IMR-90 (cell line): ENCODE measurements at regions not wholly inside any gene's neighbourhood (a gene's known extent, or its start where the extent isn't known, plus 50 kb on each side); places are given as distances from the start of the nearest gene placed in this dataset.

Source experiments
- ATAC-seq: fragments of 200-7000 bp; cut with Tn5 transposase; 2 replicates; pipeline ENCODE4 v1.9.1; 2020; ENCODE audit warnings: low read depth, mild to moderate bottlenecking, moderate library complexity
- BruUV-seq: library from RNA; stranded (reverse); fragments of 400-500 nt; replicated peaks from 2 replicates; lab custom pipeline; 2021; lab: Mats Ljungman, UMichigan
- CTCF ChIA-PET: fragments of 300-600 bp; formaldehyde crosslinking; extraction: SDS; loops from one replicate; lab custom pipeline; 2021; ENCODE audit warnings: antibody characterized with exemption; lab: Yijun Ruan, JAX
- POLR2A ChIA-PET: fragments of 300-600 bp; sonication (Branson Sonifier 250); formaldehyde crosslinking; loops from one replicate; lab custom pipeline; 2022; ENCODE audit warnings: antibody characterized with exemption; ENCODE audit not compliant: unreplicated experiment; lab: Charles Lee
- DNase-seq: peaks from one replicate; pipeline ENCODE4 v3.0.0; 2013
- H2AFZ ChIP-seq: replicated peaks from 2 replicates; pipeline ENCODE3; 2013; ENCODE audit warnings: low read length, mild to moderate bottlenecking; ENCODE audit not compliant: poor library complexity
- H2AK5ac ChIP-seq: 2 replicates; pipeline ENCODE4 v1.6.1; 2013; ENCODE audit warnings: low read depth, low read length, inconsistent platforms
- H2AK9ac ChIP-seq: replicated peaks from 2 replicates; pipeline ENCODE3; 2013; ENCODE audit warnings: mild to moderate bottlenecking, low read depth, low read length, moderate library complexity; ENCODE audit not compliant: poor library complexity
- H2BK120ac ChIP-seq: 2 replicates; pipeline ENCODE4 v1.6.1; 2013; ENCODE audit warnings: low read depth, low read length, inconsistent platforms
- H2BK15ac ChIP-seq: 3 replicates; pipeline ENCODE4 v1.6.1; 2013; ENCODE audit warnings: low read depth, low read length, inconsistent platforms
- H2BK20ac ChIP-seq: 2 replicates; pipeline ENCODE4 v1.6.1; 2013; ENCODE audit warnings: low read depth, mild to moderate bottlenecking, inconsistent platforms, low read length, moderate library complexity
- H2BK5ac ChIP-seq: 2 replicates; pipeline ENCODE4 v1.6.1; 2013; ENCODE audit warnings: mild to moderate bottlenecking, low read depth, low read length, inconsistent platforms; ENCODE audit not compliant: poor library complexity, severe bottlenecking
- H3K14ac ChIP-seq: replicated peaks from 2 replicates; pipeline ENCODE4 v1.6.1; 2013; ENCODE audit warnings: low read depth, low read length, inconsistent platforms
- H3K18ac ChIP-seq: 2 replicates; pipeline ENCODE4 v1.6.1; 2013; ENCODE audit warnings: low read depth, low read length, control low read depth
- H3K23ac ChIP-seq: 2 replicates; pipeline ENCODE4 v1.6.1; 2013; ENCODE audit warnings: low read depth, low read length, inconsistent platforms
- H3K27ac ChIP-seq: 2 replicates; pipeline ENCODE4 v1.5.1; 2013; ENCODE audit warnings: mild to moderate bottlenecking, control low read depth, low read length; ENCODE audit not compliant: insufficient read depth
- H3K27me3 ChIP-seq: 2 replicates; pipeline ENCODE4 v1.6.1; 2013; ENCODE audit warnings: low read length; ENCODE audit not compliant: control insufficient read depth, insufficient read depth
- H3K36me3 ChIP-seq: 2 replicates; pipeline ENCODE4 v1.6.1; 2013; ENCODE audit warnings: low read length, mixed read lengths; ENCODE audit not compliant: control insufficient read depth, insufficient read depth
- H3K4ac ChIP-seq: 2 replicates; pipeline ENCODE4 v1.6.1; 2013; ENCODE audit warnings: low read depth, low read length, inconsistent platforms
- H3K4me1 ChIP-seq: 2 replicates; pipeline ENCODE4 v1.6.1; 2013; ENCODE audit warnings: low read length, mixed read lengths; ENCODE audit not compliant: control insufficient read depth, insufficient read depth
- H3K4me2 ChIP-seq: 2 replicates; pipeline ENCODE4 v1.6.1; 2013; ENCODE audit warnings: low read depth, mild to moderate bottlenecking, control low read depth, low read length, moderate library complexity
- H3K4me3 ChIP-seq: 2 replicates; pipeline ENCODE4 v1.5.1; 2013; ENCODE audit warnings: low read depth, mild to moderate bottlenecking, control low read depth, low read length, moderate library complexity; ENCODE audit not compliant: insufficient read depth
- H3K56ac ChIP-seq: 2 replicates; pipeline ENCODE4 v1.6.1; 2013; ENCODE audit warnings: low read length, inconsistent platforms; ENCODE audit not compliant: insufficient read depth; ENCODE audit errors: extremely low read depth
- H3K79me1 ChIP-seq, 2 experiments: 2 replicates each; pipeline ENCODE4 v1.6.1; 2013; ENCODE audit warnings: low read length in 2 of 2, inconsistent platforms in 1 of 2, low read depth in 1 of 2
- H3K9ac ChIP-seq: 2 replicates; pipeline ENCODE4 v1.6.1; 2013; ENCODE audit warnings: low read depth, low read length, control low read depth
- H3K9me1 ChIP-seq: 2 replicates; pipeline ENCODE4 v1.6.1; 2013; ENCODE audit warnings: low read length, inconsistent platforms; ENCODE audit not compliant: insufficient read depth
- H3K9me3 ChIP-seq: 2 replicates; pipeline ENCODE4 v1.6.1; 2013; ENCODE audit warnings: low read length; ENCODE audit not compliant: control insufficient read depth, insufficient read depth
- H4K20me1 ChIP-seq: 2 replicates; pipeline ENCODE4 v1.6.1; 2013; ENCODE audit warnings: low read length, inconsistent platforms; ENCODE audit not compliant: insufficient read depth
- H4K5ac ChIP-seq: 2 replicates; pipeline ENCODE4 v1.6.1; 2013; ENCODE audit warnings: mild to moderate bottlenecking, low read depth, low read length, control low read depth
- H4K8ac ChIP-seq, 2 experiments: 2 replicates each; pipeline ENCODE4 v1.6.1; 2013; ENCODE audit warnings: low read depth in 2 of 2, low read length in 2 of 2, control low read depth in 1 of 2, inconsistent platforms in 1 of 2
- H4K91ac ChIP-seq: 2 replicates; pipeline ENCODE4 v1.6.1; 2013; ENCODE audit warnings: low read depth, low read length, inconsistent platforms; ENCODE audit not compliant: insufficient read depth
- BHLHE40 ChIP-seq: fragments of 150-350 bp; IDR thresholded peaks from 2 replicates; pipeline ENCODE4 v1.6.1; 2016; ENCODE audit warnings: mild to moderate bottlenecking, low read depth, low read length
- CEBPB ChIP-seq: IDR thresholded peaks from 2 replicates; pipeline ENCODE4 v1.6.1; 2012; ENCODE audit warnings: low read depth, low read length, improper control_type of control experiment
- CHD1 ChIP-seq: IDR thresholded peaks from 2 replicates; pipeline ENCODE4 v1.6.1; 2012; ENCODE audit warnings: low read depth, low read length, improper control_type of control experiment
- FOS ChIP-seq: fragments of 150-350 bp; IDR thresholded peaks from 2 replicates; pipeline ENCODE4 v1.6.1; 2016; ENCODE audit warnings: low read depth, low read length
- MAFK ChIP-seq: IDR thresholded peaks from 2 replicates; pipeline ENCODE4 v1.6.1; 2012; ENCODE audit warnings: low read depth, low read length, improper control_type of control experiment
- MAZ ChIP-seq: IDR thresholded peaks from 2 replicates; pipeline ENCODE4 v1.6.1; 2012; ENCODE audit warnings: low read depth, mild to moderate bottlenecking, low read length, improper control_type of control experiment, moderate library complexity, borderline replicate concordance
- MXI1 ChIP-seq: IDR thresholded peaks from 2 replicates; pipeline ENCODE4 v1.6.1; 2012; ENCODE audit warnings: low read depth, mild to moderate bottlenecking, low read length, moderate library complexity, borderline replicate concordance
- POLR2A ChIP-seq: IDR thresholded peaks from 2 replicates; pipeline ENCODE4 v1.6.1; 2012; ENCODE audit warnings: mild to moderate bottlenecking, low read depth, low read length
- RAD21 ChIP-seq: IDR thresholded peaks from 2 replicates; pipeline ENCODE4 v1.6.1; 2012; ENCODE audit warnings: low read length, improper control_type of control experiment
- RCOR1 ChIP-seq: IDR thresholded peaks from 2 replicates; pipeline ENCODE4 v1.6.1; 2012; ENCODE audit warnings: mild to moderate bottlenecking, low read length, improper control_type of control experiment; ENCODE audit not compliant: insufficient replicate concordance
- RFX5 ChIP-seq: IDR thresholded peaks from 2 replicates; pipeline ENCODE4 v1.8.0; 2012; ENCODE audit warnings: low read depth, mild to moderate bottlenecking, low read length, moderate library complexity
- WGBS, 2 experiments: methylation state at CpG; one replicate each; pipeline versions ENCODE4 v1.1.5 to v1.1.7; 2013; ENCODE audit warnings: missing lambda C conversion rate in 2 of 2; ENCODE audit not compliant: insufficient read length in 1 of 2; ENCODE audit errors: extremely low coverage in 2 of 2; 5-methylcytosine and 5-hydroxymethylcytosine counted together
- dilution Hi-C: fragments of 300-500 bp; cut with HindIII; formaldehyde crosslinking; loops from one replicate; pipeline ENCODE4 v1.14.3; 2018; ENCODE audit warnings: low sequenced_read_pairs; ENCODE audit not compliant: unreplicated experiment
- in situ Hi-C: fragments of 300-500 bp; cut with MboI; formaldehyde crosslinking; loops from 3 replicates; pipeline ENCODE4 v1.14.3; 2019; ENCODE audit warnings: low sequenced_read_pairs, inconsistent platforms, mixed read lengths
- intact Hi-C: fragments of 100-400 bp; cut with micrococcal nuclease; formaldehyde crosslinking; loops from 2 replicates; pipeline ENCODE4 v1.10.0; 2022
- TF ChIP-seq, protein P1 (sequence below): conservative IDR thresholded peaks from 2 replicates; pipeline ENCODE4 v1.5.1; 2012; ENCODE audit warnings: mild to moderate bottlenecking, low read depth, low read length, improper control_type of control experiment
- TF ChIP-seq, protein P2 (sequence below): fragments of 150-350 bp; IDR thresholded peaks from 2 replicates; pipeline ENCODE4 v1.6.1; 2017; ENCODE audit warnings: mild to moderate bottlenecking, antibody characterized with exemption, low read length, low read depth
- TF ChIP-seq, protein P3 (sequence below): fragments of 150-350 bp; IDR thresholded peaks from 2 replicates; pipeline ENCODE4 v1.6.1; 2016; ENCODE audit warnings: low read depth, mild to moderate bottlenecking, low read length, moderate library complexity, borderline replicate concordance

- Histone ChIP-seq H4K91ac (peak overlapping the region; percentile 86), H3K27ac (peak overlapping the region; percentile 45; the same call in 1 of the 2 replicates), H2AK5ac (peak overlapping the region; percentile 59; the same call in 1 of the 2 replicates), H3K14ac (peak overlapping the region; percentile 77), H3K36me3 (no peaks in the 10 kb centered on the region), H3K18ac (peak overlapping the region; percentile 66), H3K9ac (no peak overlapping the region), H3K4me3 (no peak overlapping the region), H2BK5ac (peak overlapping the region; percentile 64), H3K79me1 (peaks cover 0 to 3% of the 10 kb centered on the region in 2 experiments; a peak in 1 of 4 replicates), H4K20me1 (no peaks in the 10 kb centered on the region), H3K9me3 (no peaks in the 10 kb centered on the region), H3K4me2 (peak overlapping the region; percentile 6), H2AK9ac (no peak overlapping the region), H3K9me1 (peaks cover 4% of the 10 kb centered on the region), H2BK20ac (peak overlapping the region; percentile 98), H2AFZ (no peak overlapping the region), H4K8ac (peak overlapping the region; percentile 41 to 43; a peak in 3 of 4 replicates), H3K4ac (peak overlapping the region; percentile 92), H4K5ac (peak overlapping the region; percentile 22), H3K56ac (peak overlapping the region; percentile 39; the same call in 1 of the 2 replicates), H3K4me1 (peaks cover 13% of the 10 kb centered on the region), H3K27me3 (no peaks in the 10 kb centered on the region), H2BK15ac (peak overlapping the region; percentile 69; the same call in 2 of the 3 replicates), H2BK120ac (peak overlapping the region; percentile 94), H3K23ac (peak overlapping the region; percentile 78)
- ATAC-seq = no peak
- TF ChIP-seq, protein P1, sequence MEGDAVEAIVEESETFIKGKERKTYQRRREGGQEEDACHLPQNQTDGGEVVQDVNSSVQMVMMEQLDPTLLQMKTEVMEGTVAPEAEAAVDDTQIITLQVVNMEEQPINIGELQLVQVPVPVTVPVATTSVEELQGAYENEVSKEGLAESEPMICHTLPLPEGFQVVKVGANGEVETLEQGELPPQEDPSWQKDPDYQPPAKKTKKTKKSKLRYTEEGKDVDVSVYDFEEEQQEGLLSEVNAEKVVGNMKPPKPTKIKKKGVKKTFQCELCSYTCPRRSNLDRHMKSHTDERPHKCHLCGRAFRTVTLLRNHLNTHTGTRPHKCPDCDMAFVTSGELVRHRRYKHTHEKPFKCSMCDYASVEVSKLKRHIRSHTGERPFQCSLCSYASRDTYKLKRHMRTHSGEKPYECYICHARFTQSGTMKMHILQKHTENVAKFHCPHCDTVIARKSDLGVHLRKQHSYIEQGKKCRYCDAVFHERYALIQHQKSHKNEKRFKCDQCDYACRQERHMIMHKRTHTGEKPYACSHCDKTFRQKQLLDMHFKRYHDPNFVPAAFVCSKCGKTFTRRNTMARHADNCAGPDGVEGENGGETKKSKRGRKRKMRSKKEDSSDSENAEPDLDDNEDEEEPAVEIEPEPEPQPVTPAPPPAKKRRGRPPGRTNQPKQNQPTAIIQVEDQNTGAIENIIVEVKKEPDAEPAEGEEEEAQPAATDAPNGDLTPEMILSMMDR = no peak
- TF ChIP-seq CHD1 (no peak), RFX5 (no peak), BHLHE40 (no peak), MAZ (no peak), RCOR1 (no peak), FOS (no peak), RAD21 (no peak), MXI1 (no peak), MAFK (no peak), POLR2A (no peak), CEBPB (no peak)
- TF ChIP-seq, protein P2, sequence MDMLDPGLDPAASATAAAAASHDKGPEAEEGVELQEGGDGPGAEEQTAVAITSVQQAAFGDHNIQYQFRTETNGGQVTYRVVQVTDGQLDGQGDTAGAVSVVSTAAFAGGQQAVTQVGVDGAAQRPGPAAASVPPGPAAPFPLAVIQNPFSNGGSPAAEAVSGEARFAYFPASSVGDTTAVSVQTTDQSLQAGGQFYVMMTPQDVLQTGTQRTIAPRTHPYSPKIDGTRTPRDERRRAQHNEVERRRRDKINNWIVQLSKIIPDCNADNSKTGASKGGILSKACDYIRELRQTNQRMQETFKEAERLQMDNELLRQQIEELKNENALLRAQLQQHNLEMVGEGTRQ = no peak
- TF ChIP-seq, protein P3, sequence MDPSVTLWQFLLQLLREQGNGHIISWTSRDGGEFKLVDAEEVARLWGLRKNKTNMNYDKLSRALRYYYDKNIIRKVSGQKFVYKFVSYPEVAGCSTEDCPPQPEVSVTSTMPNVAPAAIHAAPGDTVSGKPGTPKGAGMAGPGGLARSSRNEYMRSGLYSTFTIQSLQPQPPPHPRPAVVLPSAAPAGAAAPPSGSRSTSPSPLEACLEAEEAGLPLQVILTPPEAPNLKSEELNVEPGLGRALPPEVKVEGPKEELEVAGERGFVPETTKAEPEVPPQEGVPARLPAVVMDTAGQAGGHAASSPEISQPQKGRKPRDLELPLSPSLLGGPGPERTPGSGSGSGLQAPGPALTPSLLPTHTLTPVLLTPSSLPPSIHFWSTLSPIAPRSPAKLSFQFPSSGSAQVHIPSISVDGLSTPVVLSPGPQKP = no peak
- DNase-seq = no peak
- ChIA-PET POLR2A (no interaction called here), CTCF (interaction anchor here (0.9 kb wide), 1 partner anchor 9 kb away, joined by 3 read pairs; no protein-coding TSS in a partner anchor)
- intact Hi-C loops (loop anchor here (10.0 kb wide), 1 partner anchor 310 kb away; the partner anchor contains the start of gene HNMT), in situ Hi-C loops (loop anchor here (10.0 kb wide), 1 partner anchor 320 kb away; no protein-coding TSS in a partner anchor), dilution Hi-C loops (no loop called here)
- no TSS peak for BruUV-seq
- WGBS, 2 experiments = no CpG with 5 or more reads among the region's 2 CpGs
These were observed 226.3 kb upstream of the SPOPL start for GRCh38 chr2:138275292-138275690.
